ENCODE measurements at regions not wholly inside any gene's neighbourhood (a gene's known extent, or its start where the extent isn't known, plus 50 kb on each side); places are given as distances from the start of the nearest gene placed in this dataset.

- Histone ChIP-seq H3K4me3 (no peak overlapping the region), H3K4me1 (no peaks in the 10 kb centered on the region), H3K27me3 (ENCODE audit: low read depth) (no peaks in the 10 kb centered on the region), H3K27ac (no peak overlapping the region), H3K9me3 (no peaks in the 10 kb centered on the region), H3K36me3 (no peaks in the 10 kb centered on the region)
- intact Hi-C loops (cut with DNase I) = no loop called here
- no peak for ATAC-seq
- DNase-seq = no peak
- TF ChIP-seq CTCF (IDR thresholded peaks at IDR 0.05) = no peak
Observed at GRCh38 chr7:123060446-123060845, 64.9 kb upstream of the TAS2R16 start.

- H3K36me3 ChIP-seq = no peaks in the 10 kb centered on the region
- no peak overlapping the region for H3K27ac ChIP-seq
- H3K4me3 ChIP-seq = no peak overlapping the region
- no peaks in the 10 kb centered on the region for H3K4me1 ChIP-seq
- TF ChIP-seq CTCF (IDR thresholded peaks at IDR 0.05) = no peak
- ATAC-seq = no peak
- H3K9me3 ChIP-seq = no peaks in the 10 kb centered on the region
- intact Hi-C loops (cut with DNase I) = no loop called here
- no peak for DNase-seq
- no peaks in the 10 kb centered on the region for H3K27me3 ChIP-seq (ENCODE audit: low read depth)
Observed at GRCh38 chr7:123057911-123058310, 62.4 kb upstream of the TAS2R16 start.

GRCh38 chr7:123054357-123055133 lies 59.0 kb upstream of the TAS2R16 start:
- ATAC-seq (peak in 1 of 2 donors; percentile 61), DNase-seq (no peak)
- no peak for TF ChIP-seq CTCF (IDR thresholded peaks at IDR 0.05)
- no peak overlapping the region for H3K4me3 ChIP-seq
- intact Hi-C loops (cut with DNase I) = no loop called here
- H3K4me1 ChIP-seq = no peaks in the 10 kb centered on the region
- H3K9me3 ChIP-seq = peaks cover 4% of the 10 kb centered on the region
- no peak overlapping the region for H3K27ac ChIP-seq
- H3K36me3 ChIP-seq = no peaks in the 10 kb centered on the region
- no peaks in the 10 kb centered on the region for H3K27me3 ChIP-seq (ENCODE audit: low read depth)

- Histone ChIP-seq H3K4me3 (no peak overlapping the region), H3K9me3 (peaks cover 27% of the 10 kb centered on the region), H3K27me3 (ENCODE audit: low read depth) (no peaks in the 10 kb centered on the region), H3K36me3 (no peaks in the 10 kb centered on the region), H3K27ac (no peak overlapping the region), H3K4me1 (no peaks in the 10 kb centered on the region)
- TF ChIP-seq CTCF (IDR thresholded peaks at IDR 0.05) = no peak
- intact Hi-C loops (cut with DNase I) = no loop called here
- ATAC-seq = no peak
- no peak for DNase-seq
Observed at GRCh38 chr7:123051916-123052315, 56.4 kb upstream of the TAS2R16 start.

GRCh38 chr7:123047955-123048354 lies 52.5 kb upstream of the TAS2R16 start:
- no peak for TF ChIP-seq CTCF (IDR thresholded peaks at IDR 0.05)
- no peak overlapping the region for H3K27ac ChIP-seq
- no peaks in the 10 kb centered on the region for H3K4me1 ChIP-seq
- ATAC-seq = no peak
- no peak overlapping the region for H3K4me3 ChIP-seq
- no peak for DNase-seq
- peaks cover 28% of the 10 kb centered on the region for H3K9me3 ChIP-seq
- no peaks in the 10 kb centered on the region for H3K27me3 ChIP-seq (ENCODE audit: low read depth)
- intact Hi-C loops (cut with DNase I) = no loop called here
- H3K36me3 ChIP-seq = no peaks in the 10 kb centered on the region
